NCI-H510A treated with DMSO at 0.1 percent for 48 hours (cell line): ENCODE measurements at regions not wholly inside any gene's neighbourhood (a gene's known extent, or its start where the extent isn't known, plus 50 kb on each side); places are given as distances from the start of the nearest gene placed in this dataset.
"Not testable (repeated sequence)": the region's sequence is repeated elsewhere in the genome, so short reads cannot be mapped to it uniquely, and the experiment has no call there.

Source experiments
- DNase-seq: peaks from one replicate; lab custom pipeline; 2025; lab: John Stamatoyannopoulos, UW

DNA sequence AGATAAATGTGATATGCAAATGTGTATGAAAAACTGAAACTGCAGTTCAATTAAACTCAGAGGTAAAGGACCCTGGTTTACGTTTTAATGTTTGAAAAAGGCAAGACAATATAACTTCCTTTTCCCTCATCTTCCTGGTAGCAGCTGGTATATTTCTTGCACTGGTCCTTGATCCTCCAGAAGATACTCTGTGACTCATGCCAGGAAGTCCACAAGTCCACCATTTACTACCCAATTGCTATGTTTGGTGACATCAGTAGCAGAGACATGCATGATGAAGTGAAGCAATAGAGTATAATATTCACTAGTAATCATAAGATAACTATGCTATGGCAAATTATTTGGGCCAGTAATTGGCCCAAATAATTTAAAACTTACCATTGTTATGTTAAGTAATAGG is 774.5 kb upstream of the NEGR1 start:
- no peak for DNase-seq

DNA sequence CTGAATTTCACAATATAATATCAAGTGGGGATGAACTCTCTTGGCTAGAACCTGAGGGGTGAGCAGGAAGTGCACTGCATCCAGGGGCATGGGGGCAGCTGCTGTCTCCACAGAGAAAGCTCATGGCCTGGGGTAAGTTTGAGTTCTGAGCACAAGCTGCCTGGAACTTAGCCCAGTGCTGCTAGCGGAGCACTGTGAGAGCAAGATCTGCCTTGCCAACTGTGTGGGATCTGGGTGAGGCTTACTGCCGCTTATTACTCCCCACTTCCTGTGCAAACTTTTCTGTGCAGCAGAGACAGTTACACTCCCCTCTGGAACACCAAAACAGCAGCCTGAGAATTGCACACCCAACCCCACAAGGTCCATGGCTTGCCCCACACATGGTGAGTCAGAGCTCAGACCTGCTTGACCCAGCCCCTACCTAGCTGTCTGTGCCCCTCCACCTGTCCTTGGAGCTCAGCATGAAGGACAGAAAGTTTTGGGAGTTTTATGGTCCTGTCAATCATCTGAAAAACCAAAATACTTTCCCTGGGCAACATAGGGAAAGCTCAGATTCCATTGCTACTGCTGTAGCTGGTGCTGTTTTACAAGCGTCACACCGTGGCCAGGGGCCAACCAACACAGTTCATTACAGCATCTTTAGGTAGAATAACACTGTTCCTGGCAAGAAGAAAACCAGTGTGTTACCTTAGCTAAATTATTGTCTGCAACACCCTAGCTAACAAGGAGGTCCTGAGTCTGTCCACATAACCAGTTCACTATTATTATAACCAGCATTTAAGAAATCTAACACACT is 762.1 kb upstream of the NEGR1 start:
- no peak for DNase-seq

DNA sequence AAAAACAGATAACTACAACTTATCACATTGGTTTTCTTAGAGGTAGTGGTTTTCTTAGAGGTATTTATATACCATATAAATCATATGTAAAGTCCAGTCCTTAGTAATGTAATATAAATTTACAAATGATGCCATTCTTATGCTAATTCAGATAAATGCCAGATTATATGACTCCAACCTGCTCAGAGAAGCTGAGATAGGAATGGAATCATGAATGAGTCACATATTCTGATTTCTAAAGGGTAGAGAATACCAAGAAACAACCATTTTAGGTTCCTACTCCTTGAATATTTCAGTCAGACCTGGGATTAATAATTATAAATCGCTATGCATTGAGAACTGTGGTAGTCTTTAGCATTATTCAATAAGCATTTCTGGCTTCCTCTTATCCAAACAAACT is 760.1 kb upstream of the NEGR1 start:
- no peak for DNase-seq

DNA sequence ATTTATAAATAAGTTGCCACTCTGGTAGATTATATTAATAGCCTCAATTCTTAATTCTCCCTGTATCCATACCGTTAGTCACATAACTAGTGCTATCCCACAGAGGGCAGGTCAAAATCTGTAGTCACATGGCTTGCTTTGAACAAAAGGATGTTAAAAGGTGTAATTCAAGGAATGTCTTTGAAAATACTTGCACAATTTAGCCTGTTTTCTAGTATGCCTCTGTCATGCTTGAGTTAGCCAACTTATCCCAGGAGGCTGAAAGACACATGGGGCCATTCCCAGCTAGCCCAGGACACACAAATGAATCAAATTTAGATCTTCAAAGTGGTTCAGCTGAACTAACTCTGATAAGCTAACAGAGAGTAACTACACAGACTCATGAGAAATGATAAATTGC is 758.5 kb upstream of the NEGR1 start:
- DNase-seq: no peak

- DNase-seq: no peak
These were observed 751.9 kb upstream of the NEGR1 start for GRCh38 chr1:73034271-73034670.

- no peak for DNase-seq
These were observed 751.3 kb upstream of the NEGR1 start for GRCh38 chr1:73033640-73034039.

DNA sequence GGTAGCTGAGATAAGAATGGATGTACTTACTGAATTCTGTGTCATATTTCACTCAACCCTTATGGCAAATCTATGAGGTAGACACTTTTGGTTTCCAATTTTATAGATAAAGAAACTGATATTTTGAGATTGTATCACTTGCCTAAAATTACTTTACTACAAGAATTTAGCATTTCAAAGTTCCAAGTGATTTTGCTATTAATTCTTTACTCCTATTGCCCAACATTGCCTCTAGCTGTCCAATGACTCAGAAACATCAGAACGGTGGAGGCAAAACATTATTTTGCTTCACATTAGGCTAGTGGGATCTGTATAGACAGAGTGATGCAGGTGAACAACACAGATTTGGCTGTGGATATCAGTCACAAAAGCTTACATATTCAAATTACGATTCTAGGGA is 747.2 kb upstream of the NEGR1 start:
- no peak for DNase-seq

DNA sequence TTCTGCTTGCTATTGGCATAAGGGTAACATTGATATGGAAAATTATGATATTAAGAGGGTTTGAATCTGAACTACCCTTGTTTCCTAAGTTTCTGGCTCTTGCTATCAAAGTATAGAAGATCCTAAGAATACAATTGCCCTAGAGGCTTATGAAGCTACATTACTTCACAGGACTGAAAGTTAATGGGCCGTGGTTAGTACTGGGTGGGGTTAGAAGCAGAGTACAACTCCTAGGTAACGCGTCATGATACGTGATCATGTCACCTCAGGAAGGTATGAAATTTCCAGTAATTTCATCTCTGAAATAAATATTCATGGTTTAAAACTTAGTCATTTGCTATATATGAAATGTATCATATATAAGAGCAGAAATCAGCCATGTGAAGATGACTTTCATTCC is 743.8 kb upstream of the NEGR1 start:
- no peak for DNase-seq

GRCh38 chr1:73009938-73010337 is 727.6 kb upstream of the NEGR1 start:
- DNase-seq: no peak

DNA sequence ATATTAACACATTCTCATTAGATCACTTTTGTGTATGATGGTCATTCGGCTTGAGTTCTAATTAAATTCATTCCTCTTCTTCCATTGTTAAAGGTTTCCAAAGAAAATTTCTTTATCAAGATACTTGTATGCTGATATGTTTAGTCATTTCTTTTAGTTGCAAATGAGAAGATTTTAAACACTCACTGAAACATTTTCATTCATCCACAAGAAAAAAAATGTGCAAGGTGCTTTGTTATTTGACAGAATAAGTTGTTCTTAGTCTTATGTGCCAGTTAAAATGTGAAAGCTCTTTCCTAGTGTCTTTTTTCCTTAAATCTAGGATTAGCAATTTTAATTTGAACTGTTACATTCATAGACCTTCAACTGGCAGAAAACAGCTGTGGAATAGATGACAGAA is 727.0 kb upstream of the NEGR1 start:
- DNase-seq: no peak

- no peak for DNase-seq
These were observed 715.3 kb upstream of the NEGR1 start for GRCh38 chr1:72997624-72998023.

GRCh38 chr1:72997041-72997440 is 714.7 kb upstream of the NEGR1 start:
- DNase-seq: no peak

- DNase-seq: not testable (repeated sequence)
These were observed 705.5 kb upstream of the NEGR1 start for GRCh38 chr1:72987871-72988270.

DNA sequence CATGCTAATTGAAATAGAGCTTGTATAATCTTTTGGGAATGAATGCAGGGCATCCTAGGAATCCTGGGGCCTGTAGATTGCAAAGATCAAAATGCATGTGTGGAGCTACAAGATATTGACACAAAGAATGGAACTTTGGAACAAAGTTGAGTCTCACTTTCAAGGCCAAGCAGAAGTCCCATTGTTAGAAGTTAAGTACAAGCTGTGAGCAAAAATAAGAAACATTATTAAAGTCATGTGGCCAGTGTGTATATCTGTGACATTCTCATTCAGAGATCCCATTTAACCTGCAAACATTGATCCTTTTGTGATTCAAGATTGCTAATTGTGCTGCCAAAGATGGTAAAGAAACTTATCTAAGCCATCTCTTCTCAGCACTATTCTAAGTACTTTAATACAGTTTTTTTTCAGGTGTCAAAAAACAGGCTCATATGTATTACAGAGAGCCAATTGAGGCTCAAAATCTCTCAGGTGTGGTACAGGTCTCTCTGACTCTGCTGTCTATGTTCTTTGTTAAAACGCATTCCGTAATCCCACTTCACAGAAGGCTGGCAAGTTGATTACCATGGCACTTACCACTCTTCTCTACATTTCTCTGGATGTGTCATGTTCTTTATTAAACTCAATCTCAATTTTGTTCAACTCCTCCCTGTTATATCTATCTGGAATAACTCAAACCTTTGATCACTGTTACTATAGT is 704.4 kb upstream of the NEGR1 start:
- no peak for DNase-seq

DNA sequence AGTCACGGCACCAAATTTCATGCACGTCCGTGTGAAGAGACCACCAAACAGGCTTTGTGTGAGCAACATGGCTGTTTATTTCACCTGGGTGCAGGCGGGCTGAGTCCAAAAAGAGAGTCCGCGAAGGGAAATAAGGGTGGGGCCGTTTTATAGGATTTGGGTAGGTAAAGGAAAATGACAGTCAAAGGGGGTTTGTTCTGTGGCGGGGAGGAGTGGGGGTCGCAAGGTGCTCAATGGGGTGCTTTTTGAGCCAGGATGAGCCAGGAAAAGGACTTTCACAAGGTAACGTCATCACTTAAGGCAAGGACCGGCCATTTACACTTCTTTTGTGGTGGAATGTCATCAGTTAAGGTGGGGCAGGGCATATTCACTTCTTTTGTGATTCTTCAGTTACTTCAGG is 702.7 kb upstream of the NEGR1 start:
- DNase-seq: not testable (repeated sequence)

GRCh38 chr1:72983011-72983410 is 700.7 kb upstream of the NEGR1 start:
- not testable (repeated sequence) for DNase-seq

GRCh38 chr1:72969461-72969860 is 687.1 kb upstream of the NEGR1 start:
- no peak for DNase-seq

- DNase-seq: no peak
These were observed 672.6 kb upstream of the NEGR1 start for GRCh38 chr1:72954943-72955342.

GRCh38 chr1:72950900-72951299 is 668.6 kb upstream of the NEGR1 start:
- not testable (repeated sequence) for DNase-seq

- no peak for DNase-seq
These were observed 664.7 kb upstream of the NEGR1 start for GRCh38 chr1:72946903-72947499.

DNA sequence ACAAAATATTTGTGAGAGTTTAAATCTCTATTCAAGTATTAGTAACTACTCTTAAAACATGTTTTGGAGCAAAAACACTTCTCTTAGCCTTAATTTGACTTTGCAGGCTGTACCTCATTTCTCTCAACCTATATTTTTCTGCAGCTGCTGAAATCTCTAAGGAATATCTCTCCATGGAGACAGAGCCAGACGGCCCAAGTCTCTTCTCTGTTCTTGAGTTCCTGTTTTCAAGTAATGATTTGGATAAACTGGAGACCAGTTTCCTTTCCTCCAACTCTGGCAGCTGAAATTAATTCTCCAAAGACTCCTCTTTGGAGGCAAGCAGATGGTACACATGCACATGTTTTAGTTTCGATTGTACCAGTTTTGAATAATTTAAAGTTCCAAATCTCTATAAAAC is 659.7 kb upstream of the NEGR1 start:
- DNase-seq: no peak

DNA sequence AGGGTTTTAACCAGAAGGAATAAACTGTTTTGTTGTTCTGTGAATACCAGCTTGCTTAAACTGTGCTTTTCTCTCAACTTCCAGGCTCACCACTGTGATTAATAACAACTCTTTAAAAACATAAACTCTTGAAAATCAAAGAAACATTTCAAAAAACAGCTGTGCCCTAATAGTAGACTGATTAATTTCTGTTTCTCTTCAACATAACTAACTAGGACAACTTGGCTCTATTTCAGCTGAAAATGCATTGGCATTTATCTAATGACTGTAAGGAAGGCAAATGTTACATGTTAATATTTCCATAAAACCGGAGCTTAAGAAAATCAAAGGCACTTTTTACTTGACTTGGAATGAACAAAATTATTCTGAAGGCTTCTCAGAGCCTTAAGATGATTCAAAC is 656.1 kb upstream of the NEGR1 start:
- no peak for DNase-seq

DNA sequence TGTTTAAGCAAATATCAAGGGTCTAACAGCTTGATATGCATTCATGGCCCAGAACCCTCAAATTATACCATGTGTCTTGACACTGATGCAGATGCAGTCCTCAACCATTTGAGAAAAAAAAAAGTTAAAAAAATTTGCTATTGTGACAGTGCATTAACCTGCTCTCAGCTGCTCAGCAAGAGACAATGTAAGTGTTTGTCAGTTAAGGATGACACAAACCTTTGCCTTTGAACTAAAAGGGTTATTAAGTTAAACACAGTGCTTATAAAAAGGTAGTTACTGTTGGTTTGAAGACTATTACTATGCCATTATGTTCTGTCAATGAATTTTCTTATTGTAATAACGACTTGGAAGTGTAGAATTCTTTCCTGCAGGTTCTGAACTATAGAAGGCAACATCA is 655.6 kb upstream of the NEGR1 start:
- DNase-seq: no peak
